Right lobe of liver (tissue), 4 donors: ENCODE measurements at regions not wholly inside any gene's neighbourhood (a gene's known extent, or its start where the extent isn't known, plus 50 kb on each side); places are given as distances from the start of the nearest gene placed in this dataset.

Experiments used
- CTCF ChIP-seq, 4 donors: fragments of 200-600 bp in 3 of 4; fragments of 450-650 bp in 1 of 4; IDR thresholded peaks; one replicate each; pipeline versions ENCODE4 v1.5.1 to v1.8.0; 2016 to 2022; ENCODE audit warnings: antibody characterized with exemption in 4 of 4, mild to moderate bottlenecking in 2 of 4
- POLR2A ChIP-seq: fragments of 450-650 bp; IDR thresholded peaks from one replicate; pipeline ENCODE4 v1.6.1; 2017; ENCODE audit warnings: antibody characterized with exemption, mild to moderate bottlenecking
- donor health status: DM: no; HTN: no; CAD: no.
- donor health status: DM: no; HTN: no; CAD: no.
- donor health status: DM: no; HTN: yes; CAD: no.

- TF ChIP-seq POLR2A (no peak), CTCF (IDR thresholded peaks at IDR 0.05) (no peak)
Observed at GRCh38 chr3:194998948-194999347, 272.0 kb downstream of the XXYLT1 start.
